NCI-H446 treated with DMSO at 0.1 percent for 48 hours (cell line): ENCODE measurements at regions not wholly inside any gene's neighbourhood (a gene's known extent, or its start where the extent isn't known, plus 50 kb on each side); places are given as distances from the start of the nearest gene placed in this dataset.
A peak's percentile ranks its signal among the peaks of the same experiment; 100 is the strongest.
"Not testable (repeated sequence)": the region's sequence is repeated elsewhere in the genome, so short reads cannot be mapped to it uniquely, and the experiment has no call there.

Experiments
- DNase-seq: peaks from one replicate; lab custom pipeline; 2025; lab: John Stamatoyannopoulos, UW

- DNase-seq: peak; percentile 9
Observed at GRCh38 chr14:34300882-34301734, 160.9 kb downstream of the SPTSSA start.

- DNase-seq: no peak
Observed at GRCh38 chr14:34300330-34300729, 161.7 kb downstream of the SPTSSA start.

DNA sequence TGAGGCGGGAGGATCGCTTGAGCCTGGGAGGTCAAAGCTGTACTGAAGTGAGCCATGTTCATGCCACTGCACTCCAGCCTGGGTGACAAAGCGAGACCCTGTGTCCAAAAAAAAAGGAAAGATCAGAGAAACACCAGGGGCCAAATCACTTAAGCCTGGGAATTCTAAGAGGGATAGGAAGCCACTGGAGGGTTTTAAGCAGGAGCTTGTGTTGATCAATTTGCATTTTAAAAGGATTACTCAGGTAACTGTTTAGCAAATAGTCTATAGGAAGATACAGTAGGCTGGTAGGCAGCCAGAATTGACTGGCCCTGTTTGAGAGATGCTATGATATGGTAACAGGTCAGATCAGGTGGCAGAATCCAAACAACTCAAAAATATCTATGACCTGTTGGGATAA is 162.7 kb downstream of the SPTSSA start:
- no peak for DNase-seq

GRCh38 chr14:34297786-34298520 is 164.1 kb downstream of the SPTSSA start:
- DNase-seq: no peak

- DNase-seq: no peak
Observed at GRCh38 chr14:34283590-34283989, 178.4 kb downstream of the SPTSSA start.

DNA sequence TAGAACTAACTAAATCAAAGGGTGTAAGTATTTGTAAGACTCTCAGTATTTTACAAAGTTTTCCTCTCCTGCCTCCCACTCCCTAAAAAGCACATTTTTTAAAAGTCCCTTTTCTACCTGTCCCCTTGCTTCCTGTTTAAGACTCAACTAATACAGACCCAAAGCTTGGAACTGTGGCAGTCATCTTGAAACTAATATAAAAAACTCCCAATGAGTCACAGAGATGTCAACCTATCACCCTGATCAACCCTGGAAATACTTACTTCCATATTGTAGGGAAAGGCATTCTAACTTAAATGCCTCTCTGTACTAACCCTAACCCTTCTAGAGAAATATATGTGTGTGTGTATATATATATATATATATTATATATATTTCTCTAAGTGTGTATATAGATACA is 184.8 kb downstream of the SPTSSA start:
- no peak for DNase-seq

- DNase-seq: no peak
Observed at GRCh38 chr14:34275530-34275929, 186.5 kb downstream of the SPTSSA start.

- DNase-seq: peak; percentile 19
Observed at GRCh38 chr14:34275078-34275477, 187.0 kb downstream of the SPTSSA start.

GRCh38 chr14:34273716-34274115 is 188.3 kb downstream of the SPTSSA start:
- DNase-seq: not testable (repeated sequence)

- no peak for DNase-seq
Observed at GRCh38 chr14:34270361-34270760, 191.7 kb downstream of the SPTSSA start.

GRCh38 chr14:34266344-34266743 is 195.7 kb downstream of the SPTSSA start:
- no peak for DNase-seq

DNA sequence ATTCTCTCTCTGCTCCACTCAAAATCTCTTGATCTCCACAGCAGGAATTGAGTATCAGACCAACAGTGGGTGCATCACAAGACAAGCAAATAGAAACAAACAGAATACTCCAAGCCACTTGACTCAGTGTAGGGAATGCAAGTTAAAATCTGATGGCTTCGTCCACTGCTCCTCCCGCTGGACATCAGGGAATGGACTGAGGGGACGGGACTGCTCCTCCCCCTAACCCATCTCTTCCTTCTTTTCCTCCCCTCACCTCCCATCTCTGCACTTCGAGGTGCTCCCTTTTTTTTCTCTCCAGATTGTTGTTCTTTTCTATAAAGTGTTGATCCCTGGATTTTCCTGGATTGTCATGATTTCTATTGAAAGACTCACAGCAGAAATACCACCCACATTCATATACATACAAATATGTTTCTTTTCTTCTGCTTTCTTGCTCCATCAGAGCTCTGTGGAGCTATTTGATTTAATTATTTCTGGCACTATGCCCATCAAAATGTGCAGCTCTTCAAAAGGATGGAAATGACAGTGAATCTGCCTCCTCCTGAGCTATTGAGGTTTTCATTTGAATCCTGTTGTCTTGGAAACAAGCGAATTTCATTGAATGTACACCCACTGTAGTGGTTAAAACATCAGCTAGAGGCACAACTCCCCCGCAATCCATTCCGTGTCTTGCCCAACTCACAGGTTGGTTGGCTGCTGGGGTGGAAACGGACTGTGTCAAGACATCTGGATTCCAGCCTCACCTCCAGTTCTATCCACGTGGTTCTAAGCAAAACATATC is 199.7 kb downstream of the SPTSSA start:
- no peak for DNase-seq

DNA sequence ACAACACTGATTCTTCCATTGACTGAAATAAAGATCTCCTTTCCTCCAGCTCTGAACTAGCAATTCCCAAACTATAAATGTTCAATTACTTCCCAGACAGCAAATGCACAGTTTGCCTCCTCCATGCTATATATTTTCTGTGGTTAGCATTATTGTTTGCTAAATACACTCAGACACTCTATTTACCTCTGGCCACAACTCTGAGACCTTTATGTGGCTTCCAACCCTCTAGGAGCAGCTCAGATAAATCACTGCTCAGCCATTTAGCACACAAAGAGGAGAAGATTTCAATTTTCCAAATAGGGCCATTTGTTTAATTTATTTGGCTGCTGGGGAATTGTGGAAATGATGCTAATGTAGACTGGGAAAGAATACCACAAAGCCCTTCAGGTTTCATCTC is 202.0 kb downstream of the SPTSSA start:
- no peak for DNase-seq

GRCh38 chr14:34258318-34258717 is 203.7 kb downstream of the SPTSSA start:
- no peak for DNase-seq

DNA sequence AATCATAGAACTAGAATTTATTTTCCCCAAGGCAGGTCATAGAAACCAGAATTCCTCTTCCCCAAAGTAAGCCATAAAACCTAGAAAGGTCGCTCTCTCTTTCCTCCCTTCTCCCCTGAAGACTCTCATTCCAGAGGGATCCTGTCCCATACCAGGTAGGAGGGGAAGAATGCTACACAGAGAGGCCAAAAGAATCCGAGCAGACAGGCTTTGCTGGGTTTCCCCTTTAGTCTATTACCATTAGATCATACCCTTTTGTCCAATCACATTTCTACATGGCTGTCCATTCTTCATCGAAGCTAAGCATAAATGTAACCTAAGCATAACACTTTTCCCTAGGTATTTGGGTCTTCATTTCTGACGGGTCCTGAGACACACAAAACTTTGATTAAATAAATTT is 204.5 kb downstream of the SPTSSA start:
- DNase-seq: no peak

DNA sequence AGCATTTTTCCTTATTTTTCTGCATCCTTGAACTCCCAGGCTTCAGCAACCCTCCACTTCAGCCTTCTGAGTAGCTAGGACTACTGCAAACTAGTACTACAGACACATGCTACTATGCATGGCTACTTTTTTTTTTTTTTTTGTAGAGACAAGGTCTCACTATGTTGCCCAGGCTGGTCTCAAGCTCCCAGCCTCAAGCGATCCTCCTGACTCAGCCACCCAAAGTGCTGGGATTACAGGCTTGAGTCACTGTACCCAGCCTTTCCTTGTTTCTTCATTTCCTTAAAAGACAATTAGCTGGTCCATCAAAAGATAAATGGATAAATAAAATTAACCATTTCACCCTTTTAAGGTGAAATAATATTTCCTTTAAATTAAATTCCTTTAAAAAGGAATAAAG is 205.8 kb downstream of the SPTSSA start:
- no peak for DNase-seq

GRCh38 chr14:34254571-34254970 is 207.5 kb downstream of the SPTSSA start:
- DNase-seq: no peak

DNA sequence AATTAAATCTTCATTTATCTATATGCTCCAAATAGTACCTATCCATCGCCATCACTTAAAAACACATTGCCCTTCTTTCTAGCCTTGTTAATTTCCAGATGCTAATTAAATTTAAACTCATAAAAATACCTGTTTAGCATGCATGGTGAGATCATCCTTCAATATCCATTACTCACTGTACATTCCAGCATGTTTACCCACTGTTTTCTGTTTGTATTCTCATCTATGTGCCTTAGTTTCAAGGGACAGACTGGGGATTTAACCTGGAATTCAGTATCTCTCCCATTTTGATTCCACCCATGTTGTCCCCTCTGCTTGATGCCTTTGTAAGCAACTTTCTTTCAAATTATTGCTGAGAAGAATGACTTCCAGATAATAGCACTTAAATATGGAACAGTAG is 208.0 kb downstream of the SPTSSA start:
- no peak for DNase-seq

- no peak for DNase-seq
Observed at GRCh38 chr14:34252227-34252626, 209.8 kb downstream of the SPTSSA start.

- no peak for DNase-seq
Observed at GRCh38 chr14:34251662-34252061, 210.4 kb downstream of the SPTSSA start.

- no peak for DNase-seq
Observed at GRCh38 chr14:34250959-34251358, 211.1 kb downstream of the SPTSSA start.

GRCh38 chr14:34247605-34248004 is 214.4 kb downstream of the SPTSSA start:
- no peak for DNase-seq

DNA sequence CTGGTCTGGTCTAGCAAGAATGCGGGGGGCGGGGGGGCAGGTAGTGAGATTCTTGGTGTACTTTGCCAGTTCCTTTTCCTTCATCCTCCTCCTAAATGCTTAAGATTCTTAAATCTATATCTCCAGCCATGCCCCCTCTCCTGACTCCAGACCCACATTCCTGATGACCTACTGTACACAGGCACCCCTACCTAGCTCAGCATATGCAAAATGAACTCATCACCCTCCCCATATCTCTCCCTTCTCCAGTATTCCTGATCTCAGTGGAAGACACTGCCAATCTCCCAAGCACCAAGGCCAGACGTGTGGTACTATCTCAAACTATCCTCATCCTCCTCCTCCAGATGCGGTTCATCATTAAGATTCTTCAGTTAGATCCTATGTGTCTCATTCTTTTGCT is 215.8 kb downstream of the SPTSSA start:
- DNase-seq: no peak
